HG03159 (cell line): ENCODE measurements at regions not wholly inside any gene's neighbourhood (a gene's known extent, or its start where the extent isn't known, plus 50 kb on each side); places are given as distances from the start of the nearest gene placed in this dataset.
"Not testable (repeated sequence)": the region's sequence is repeated elsewhere in the genome, so short reads cannot be mapped to it uniquely, and the experiment has no call there.

ENCODE experiments used
- ATAC-seq: cut with Tn5 transposase; IDR thresholded peaks from one replicate; pipeline ENCODE4 v1.9.1; 2021; ENCODE audit warnings: mild to moderate bottlenecking, moderate library complexity; ENCODE audit not compliant: unreplicated experiment

DNA sequence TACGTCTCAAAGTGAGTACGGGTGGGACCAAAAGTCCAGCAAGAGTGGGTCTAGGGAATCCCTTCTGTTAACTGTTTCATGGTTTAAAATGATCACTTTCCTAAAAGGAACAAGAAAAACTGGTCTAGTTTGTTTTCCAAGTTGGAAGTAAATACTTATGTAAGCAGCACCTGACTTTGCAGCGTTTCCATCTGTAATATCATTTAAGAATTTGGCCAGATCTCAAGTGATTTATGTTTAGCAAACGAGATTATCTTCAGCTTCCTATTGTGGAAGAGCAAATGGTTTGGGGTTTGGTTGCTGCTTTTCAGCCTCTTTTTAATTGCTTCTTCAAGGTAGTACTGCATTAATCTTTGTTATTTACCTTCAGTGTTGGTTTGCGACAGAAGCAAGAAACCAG, 50.4 kb downstream of the FHIP1A start:
- ATAC-seq, result no peak

GRCh38 chr4:151460434-151460833, 51.5 kb downstream of the FHIP1A start:
- ATAC-seq, result no peak

- no peak for ATAC-seq
These were observed 53.6 kb downstream of the FHIP1A start for GRCh38 chr4:151462554-151462953.

DNA sequence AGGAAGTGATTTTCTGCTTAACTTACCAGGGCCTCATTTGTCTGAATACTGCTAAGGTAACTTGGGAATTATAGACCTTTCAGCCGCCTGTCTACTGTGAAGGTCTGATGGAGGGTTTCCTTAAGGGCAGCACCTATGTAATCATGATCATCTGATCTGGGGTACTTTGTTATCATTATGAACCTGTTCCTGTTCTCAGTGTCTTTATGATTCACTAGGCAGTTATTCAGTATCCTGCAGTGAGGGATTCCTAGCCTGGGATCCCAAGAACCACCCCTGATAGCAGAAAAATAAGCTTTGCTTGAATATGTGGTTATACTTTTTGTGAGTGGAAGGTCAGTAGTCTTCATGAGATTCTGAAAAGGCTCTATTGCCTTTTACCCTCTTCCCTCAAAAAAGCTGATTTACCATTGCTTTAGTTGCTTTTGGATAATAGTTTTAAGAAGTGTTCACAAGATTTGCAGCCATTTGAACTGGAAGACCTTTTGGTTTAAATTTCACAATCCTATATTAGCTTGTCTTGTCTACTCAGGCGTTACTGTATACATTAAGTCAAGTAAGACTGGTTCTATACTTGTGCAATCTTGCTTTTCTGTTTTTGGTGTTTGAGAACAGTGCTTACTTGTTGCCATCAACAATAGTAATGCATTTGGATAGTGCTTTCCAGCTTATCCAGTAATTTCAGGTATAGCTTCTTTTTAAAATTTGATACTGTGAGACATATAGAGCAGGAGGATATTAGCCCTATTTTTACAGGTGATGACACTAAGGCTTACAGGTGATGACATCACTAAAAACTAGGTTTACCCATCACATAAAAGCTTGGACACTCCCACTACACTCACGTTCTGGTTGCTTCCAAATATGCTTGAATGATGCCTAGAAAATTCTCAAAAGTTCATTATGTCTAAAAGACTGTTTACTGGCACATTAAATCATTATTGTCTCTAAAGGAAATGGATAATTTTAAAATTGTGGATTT, 60.0 kb downstream of the FHIP1A start:
- no peak for ATAC-seq

- no peak for ATAC-seq
These were observed 61.0 kb downstream of the FHIP1A start for GRCh38 chr4:151469970-151470369.

DNA sequence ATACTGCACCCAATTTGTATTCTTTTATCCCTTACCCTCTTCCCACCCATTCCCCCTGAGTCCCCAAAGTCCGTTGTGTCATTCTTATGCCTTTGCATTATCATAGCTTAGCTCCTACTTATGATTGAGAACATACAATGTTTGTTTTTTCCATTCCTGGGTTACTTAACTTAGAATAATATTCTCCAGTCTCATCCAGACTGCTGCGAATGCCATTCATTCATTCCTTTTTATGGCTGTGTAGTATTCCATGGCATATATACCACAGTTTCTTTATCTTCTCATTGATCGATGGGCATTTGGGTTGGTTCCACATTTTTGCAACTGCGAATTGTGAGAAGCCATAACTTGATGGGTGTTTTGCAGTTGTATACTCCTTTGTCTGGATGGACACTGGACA, 62.8 kb downstream of the FHIP1A start:
- ATAC-seq, result no peak

- ATAC-seq, result no peak
These were observed 63.3 kb downstream of the FHIP1A start for GRCh38 chr4:151472297-151472696.

- ATAC-seq, result no peak
These were observed 63.7 kb downstream of the FHIP1A start for GRCh38 chr4:151472711-151473110.

DNA sequence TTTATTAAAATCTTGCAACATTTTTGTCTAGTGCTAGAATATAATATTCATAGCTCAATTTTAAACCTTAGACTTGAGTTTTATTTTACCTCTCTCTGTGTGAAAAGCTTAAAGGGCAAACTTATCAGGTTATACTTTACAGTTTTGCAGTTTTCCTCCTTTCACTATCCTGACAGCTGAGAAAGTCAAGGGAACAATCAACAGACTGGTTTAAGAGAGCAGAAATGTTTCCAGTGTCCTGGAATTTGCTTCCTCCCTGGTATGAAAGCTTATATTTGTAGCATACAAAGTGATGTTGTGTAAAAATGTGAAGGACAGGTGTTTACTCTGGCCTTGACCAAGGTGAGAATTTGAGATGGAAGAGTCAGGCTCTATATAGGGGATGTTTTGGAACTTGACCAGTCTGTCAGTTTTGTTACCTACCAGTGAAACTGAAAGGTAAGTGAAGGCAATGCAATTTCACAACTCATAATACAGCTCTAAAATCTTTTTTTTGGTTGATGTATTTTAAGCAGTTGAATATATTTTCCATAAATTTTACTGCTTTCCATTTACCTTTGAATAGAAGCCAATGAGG, 64.6 kb downstream of the FHIP1A start:
- no peak for ATAC-seq

- ATAC-seq, result no peak
These were observed 66.2 kb downstream of the FHIP1A start for GRCh38 chr4:151475035-151475714.

- no peak for ATAC-seq
These were observed 72.8 kb downstream of the FHIP1A start for GRCh38 chr4:151481813-151482212.

- no peak for ATAC-seq
These were observed 75.6 kb downstream of the FHIP1A start for GRCh38 chr4:151484396-151485102.

DNA sequence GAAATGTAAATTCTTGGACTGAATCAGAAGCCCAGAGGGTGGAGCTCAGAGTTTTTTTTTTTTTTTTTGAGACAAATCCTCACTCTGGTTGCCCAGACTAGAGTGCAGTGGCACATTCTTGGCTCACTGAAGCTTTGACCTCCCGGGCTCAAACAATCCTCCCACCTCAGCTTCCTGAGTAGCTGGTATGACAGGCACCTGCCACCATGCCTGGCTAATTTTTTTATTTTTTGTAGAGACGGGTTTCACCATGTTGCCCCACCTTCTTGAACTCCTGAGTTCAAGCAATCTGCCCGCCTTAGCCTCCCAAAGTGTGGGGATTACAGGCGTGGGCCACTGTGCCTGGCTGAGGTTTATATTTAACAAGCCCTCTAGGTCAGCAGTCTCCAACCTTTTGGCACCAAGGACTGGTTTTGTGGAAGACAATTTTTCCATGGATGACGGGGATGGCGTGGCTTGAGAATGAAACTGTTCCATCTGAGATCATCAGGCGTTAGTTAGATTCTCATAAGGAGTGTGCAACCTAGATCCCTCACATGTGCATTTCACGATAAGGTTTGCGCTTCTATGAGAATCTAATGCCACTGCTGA, 76.7 kb downstream of the FHIP1A start:
- ATAC-seq, result no peak

DNA sequence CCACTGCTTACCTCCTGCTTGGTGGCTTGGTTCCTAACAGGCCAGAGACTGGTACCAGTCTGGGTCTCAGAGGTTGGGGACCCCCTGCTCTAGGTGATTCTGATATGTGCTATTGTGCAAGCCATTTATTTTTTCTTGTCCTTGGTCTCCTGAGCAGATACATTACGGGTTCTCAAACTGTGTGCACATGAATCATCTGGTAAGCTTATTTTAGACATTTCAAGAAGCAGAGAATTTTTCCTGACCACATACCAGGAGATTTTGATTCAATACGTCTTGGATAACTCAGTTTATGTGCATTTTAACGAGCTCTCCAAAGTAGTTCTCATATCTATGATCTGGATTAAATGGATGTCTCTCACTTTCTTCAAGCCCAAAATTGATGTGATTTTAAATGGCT, 77.2 kb downstream of the FHIP1A start:
- ATAC-seq, result no peak

- no peak for ATAC-seq
These were observed 80.0 kb downstream of the FHIP1A start for GRCh38 chr4:151488968-151489367.

DNA sequence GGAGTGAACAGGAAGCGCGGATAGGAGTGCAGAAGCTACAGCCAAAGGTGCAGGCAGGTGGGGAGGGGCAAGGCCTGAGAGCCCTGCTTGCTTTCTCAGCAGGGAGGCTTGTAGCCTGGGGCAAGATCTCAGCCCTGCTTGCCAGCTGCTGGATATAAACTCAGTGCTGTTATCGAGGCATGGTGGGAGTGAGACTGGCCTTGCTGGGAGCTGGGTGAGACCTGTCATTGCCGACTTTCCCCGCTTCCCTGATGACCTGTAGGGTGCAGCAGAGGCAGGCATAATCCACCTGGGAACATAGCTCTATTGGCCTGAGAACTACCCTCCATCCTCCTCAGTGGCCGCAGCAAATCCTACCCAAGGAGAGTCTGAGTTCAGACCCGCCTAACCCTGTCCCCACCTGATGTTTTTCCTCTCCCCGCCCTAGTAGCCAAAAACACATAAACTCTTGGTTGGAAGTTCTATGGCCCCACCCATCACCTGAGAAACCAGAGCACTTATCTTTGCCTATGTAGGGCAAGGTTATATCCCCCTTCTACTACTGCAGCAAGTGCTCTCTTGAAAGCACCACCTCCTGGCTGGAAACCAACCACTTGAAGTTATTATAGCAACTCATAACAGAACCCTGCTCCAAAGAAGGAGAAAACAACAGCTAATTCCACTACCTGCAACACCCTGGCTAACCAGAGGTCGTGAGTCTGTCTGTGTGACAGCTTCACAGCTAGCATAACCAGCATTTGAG, 80.7 kb downstream of the FHIP1A start:
- no peak for ATAC-seq

DNA sequence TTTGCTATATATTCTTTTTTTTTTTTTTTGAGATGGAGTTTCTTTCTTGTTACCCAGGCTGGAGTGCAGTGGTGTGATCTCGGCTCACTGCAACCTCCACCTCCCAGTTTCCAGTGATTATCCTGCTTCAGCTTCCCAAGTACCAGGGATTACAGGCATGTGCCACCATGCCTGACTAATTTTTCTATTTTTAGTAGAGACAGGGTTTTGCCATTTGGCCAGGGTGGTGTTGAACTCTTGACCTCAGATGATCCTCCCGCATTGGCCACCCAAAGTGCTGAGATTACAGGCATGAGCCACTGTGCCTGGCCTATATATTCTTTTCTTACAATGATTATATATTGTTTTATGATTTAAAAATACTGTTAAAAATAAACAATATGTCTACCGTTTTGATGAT, 86.6 kb downstream of the FHIP1A start:
- not testable (repeated sequence) for ATAC-seq

DNA sequence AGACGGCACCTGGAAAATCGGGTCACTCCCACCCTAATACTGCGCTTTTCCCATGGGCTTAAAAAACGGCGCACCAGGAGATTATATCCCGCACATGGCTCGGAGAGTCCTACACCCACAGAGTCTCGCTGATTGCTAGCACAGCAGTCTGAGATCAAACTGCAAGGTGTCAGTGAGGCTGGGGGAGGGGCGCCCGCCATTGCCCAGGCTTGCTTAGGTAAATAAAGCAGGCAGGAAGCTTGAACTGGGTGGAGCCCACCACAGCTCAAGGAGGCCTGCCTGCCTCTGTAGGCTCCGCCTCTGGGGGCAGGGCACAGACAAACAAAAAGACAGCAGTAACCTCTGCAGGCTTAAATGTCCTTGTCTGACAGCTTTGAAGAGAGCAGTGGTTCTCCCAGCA, 102.6 kb downstream of the FHIP1A start:
- not testable (repeated sequence) for ATAC-seq

GRCh38 chr4:151517896-151518295, 108.9 kb downstream of the FHIP1A start:
- no peak for ATAC-seq

DNA sequence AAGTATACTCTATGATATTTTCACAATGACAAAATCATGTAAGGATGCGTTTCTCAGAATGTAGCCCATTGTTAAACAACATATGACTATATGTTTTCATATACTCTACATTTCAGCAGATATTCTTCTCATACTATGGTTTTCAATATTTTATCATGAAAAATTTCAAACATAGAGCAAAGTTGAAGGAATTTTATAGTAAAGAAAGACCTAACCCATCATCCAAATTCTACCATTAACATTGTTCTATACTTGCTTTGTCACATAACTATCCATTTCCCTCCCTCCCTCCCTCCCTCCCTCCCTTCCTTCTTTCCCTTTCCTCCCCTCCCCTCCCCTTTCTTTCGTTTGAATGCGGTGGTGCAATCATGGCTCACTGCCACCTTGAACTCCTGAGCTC, 109.4 kb downstream of the FHIP1A start:
- ATAC-seq, result no peak
